LNCAP (cell line): ENCODE measurements at regions not wholly inside any gene's neighbourhood (a gene's known extent, or its start where the extent isn't known, plus 50 kb on each side); places are given as distances from the start of the nearest gene placed in this dataset.

Experiments used
- TF ChIP-seq, protein P1 (sequence below): fragments of 450-650 bp; IDR thresholded peaks from 2 replicates; pipeline ENCODE4 v1.5.1; 2017; ENCODE audit warnings: mild to moderate bottlenecking

- TF ChIP-seq, protein P1, sequence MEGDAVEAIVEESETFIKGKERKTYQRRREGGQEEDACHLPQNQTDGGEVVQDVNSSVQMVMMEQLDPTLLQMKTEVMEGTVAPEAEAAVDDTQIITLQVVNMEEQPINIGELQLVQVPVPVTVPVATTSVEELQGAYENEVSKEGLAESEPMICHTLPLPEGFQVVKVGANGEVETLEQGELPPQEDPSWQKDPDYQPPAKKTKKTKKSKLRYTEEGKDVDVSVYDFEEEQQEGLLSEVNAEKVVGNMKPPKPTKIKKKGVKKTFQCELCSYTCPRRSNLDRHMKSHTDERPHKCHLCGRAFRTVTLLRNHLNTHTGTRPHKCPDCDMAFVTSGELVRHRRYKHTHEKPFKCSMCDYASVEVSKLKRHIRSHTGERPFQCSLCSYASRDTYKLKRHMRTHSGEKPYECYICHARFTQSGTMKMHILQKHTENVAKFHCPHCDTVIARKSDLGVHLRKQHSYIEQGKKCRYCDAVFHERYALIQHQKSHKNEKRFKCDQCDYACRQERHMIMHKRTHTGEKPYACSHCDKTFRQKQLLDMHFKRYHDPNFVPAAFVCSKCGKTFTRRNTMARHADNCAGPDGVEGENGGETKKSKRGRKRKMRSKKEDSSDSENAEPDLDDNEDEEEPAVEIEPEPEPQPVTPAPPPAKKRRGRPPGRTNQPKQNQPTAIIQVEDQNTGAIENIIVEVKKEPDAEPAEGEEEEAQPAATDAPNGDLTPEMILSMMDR, result no peak
These were observed 713.9 kb downstream of the EFNA5 start for GRCh38 chr5:106956886-106957285.

GRCh38 chr5:106956187-106956586 is 714.5 kb downstream of the EFNA5 start:
- TF ChIP-seq, protein P1, result no peak

DNA sequence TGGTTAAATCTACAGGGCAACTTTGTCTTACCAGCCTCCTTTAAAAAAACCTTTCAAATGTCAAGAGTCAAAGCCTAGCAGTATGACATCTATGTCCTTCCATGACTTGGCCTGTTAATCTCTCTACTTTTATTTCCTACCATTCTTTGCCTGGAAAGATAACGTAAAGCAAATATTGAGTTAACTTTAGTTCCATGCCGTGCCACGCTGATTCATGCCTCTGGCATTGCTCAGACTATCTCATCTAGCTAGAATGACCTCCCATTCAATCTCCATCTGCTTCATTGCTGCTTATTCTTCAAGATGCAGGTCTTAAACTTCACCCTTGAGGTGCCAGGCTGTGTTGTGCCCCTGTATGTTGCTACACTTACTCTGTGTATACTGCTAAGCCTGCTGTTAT is 729.8 kb downstream of the EFNA5 start:
- TF ChIP-seq, protein P1, result no peak

GRCh38 chr5:106940301-106940846 is 730.4 kb downstream of the EFNA5 start:
- TF ChIP-seq, protein P1, result no peak

- TF ChIP-seq, protein P1, result no peak
These were observed 747.3 kb downstream of the EFNA5 start for GRCh38 chr5:106923409-106923808.

- TF ChIP-seq, protein P1, result no peak
These were observed 749.2 kb downstream of the EFNA5 start for GRCh38 chr5:106921567-106921966.

GRCh38 chr5:106910486-106910885 is 760.3 kb downstream of the EFNA5 start:
- TF ChIP-seq, protein P1, result no peak

DNA sequence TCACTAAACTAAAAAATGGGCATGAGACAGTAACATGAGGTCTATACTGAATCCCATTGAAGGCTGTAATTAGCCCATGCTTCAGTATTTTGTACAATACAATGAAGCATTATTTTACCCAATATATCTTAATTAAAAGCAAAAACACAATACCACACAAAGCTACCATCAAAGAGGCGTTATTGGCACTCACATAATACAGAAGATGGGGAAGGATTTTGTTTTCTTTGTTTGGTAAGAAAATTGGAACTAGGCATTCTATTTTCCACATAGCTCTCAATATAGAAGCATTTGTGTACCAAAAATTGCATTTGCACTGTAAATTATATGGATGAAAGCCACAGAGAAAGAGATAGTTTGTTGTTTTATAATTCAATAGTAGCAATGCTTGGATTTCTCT is 761.0 kb downstream of the EFNA5 start:
- TF ChIP-seq, protein P1, result no peak
